Endothelial cell of umbilical vein (primary cell): ENCODE measurements at regions not wholly inside any gene's neighbourhood (a gene's known extent, or its start where the extent isn't known, plus 50 kb on each side); places are given as distances from the start of the nearest gene placed in this dataset.

Experiments used
- BruUV-seq: library from RNA; stranded (reverse); fragments of 400-500 nt; replicated peaks from 2 replicates; lab custom pipeline; 2021; lab: Mats Ljungman, UMichigan
- CTCF ChIA-PET: fragments of 300-600, 350-600 bp; sonication (Branson Sonifier 250); formaldehyde crosslinking; loops from one replicate; lab custom pipeline; 2021; ENCODE audit warnings: antibody characterized with exemption, inconsistent platforms; lab: Charles Lee
- POLR2A ChIA-PET: fragments of 300-600, 350-600 bp; sonication (Branson Sonifier 250); formaldehyde crosslinking; loops from one replicate; lab custom pipeline; 2021; ENCODE audit warnings: antibody characterized with exemption, inconsistent platforms; lab: Charles Lee
- DNase-seq: peaks from one replicate; pipeline ENCODE4 v3.0.0-alpha.2; 2011; ENCODE audit warnings: low read depth, low spot score
- FAIRE-seq: peaks from 2 replicates; lab custom pipeline; 2011; peaks lifted over from hg19 to GRCh38; lab: Jason Lieb, UNC
- H2AFZ ChIP-seq: 2 replicates; pipeline ENCODE4 v1.6.0; 2012; ENCODE audit warnings: low read depth, low read length, control low read depth, inconsistent platforms
- H3K27ac ChIP-seq: 2 replicates; pipeline ENCODE4 v1.5.1; 2011; ENCODE audit warnings: low read depth, mild to moderate bottlenecking, control low read depth, low read length, moderate library complexity; ENCODE audit not compliant: insufficient read depth
- H3K27me3 ChIP-seq, 2 experiments: 2 replicates each; pipeline versions ENCODE4 v1.6.0 to v1.6.1; 2011; ENCODE audit warnings: low read length in 2 of 2, mixed read lengths in 1 of 2; ENCODE audit not compliant: control insufficient read depth in 2 of 2, insufficient read depth in 2 of 2
- H3K36me3 ChIP-seq, 2 experiments: 2 replicates in 1 of 2; 3 replicates in 1 of 2; pipeline ENCODE4 v1.5.1; 2011; ENCODE audit warnings: low read length in 2 of 2, mild to moderate bottlenecking in 1 of 2, moderate library complexity in 1 of 2; ENCODE audit not compliant: control insufficient read depth in 2 of 2, insufficient read depth in 2 of 2; ENCODE audit errors: extremely low read depth in 1 of 2
- H3K4me1 ChIP-seq: 3 replicates; pipeline ENCODE4 v1.5.1; 2011; ENCODE audit warnings: mild to moderate bottlenecking, low read length; ENCODE audit not compliant: control insufficient read depth, insufficient read depth; ENCODE audit errors: extremely low read depth
- H3K4me2 ChIP-seq: 2 replicates; pipeline ENCODE4 v1.6.1; 2011; ENCODE audit warnings: low read length, control low read depth, mixed read lengths; ENCODE audit not compliant: insufficient read depth
- H3K4me3 ChIP-seq, 3 experiments: fragments of 200-600 bp in 1 of 3; sonication (generic), shearing (Covaris generic) in 1 of 3; replicated peaks in 1 of 3; 2 replicates each; pipeline ENCODE4 v1.5.1; 2011 to 2016; ENCODE audit warnings: control low read depth in 3 of 3, low read length in 3 of 3, mild to moderate bottlenecking in 2 of 3, inconsistent platforms in 1 of 3, low read depth in 1 of 3, moderate library complexity in 1 of 3; ENCODE audit not compliant: insufficient read depth in 1 of 3
- H3K79me2 ChIP-seq: 2 replicates; pipeline ENCODE4 v1.6.0; 2012; ENCODE audit warnings: low read length, inconsistent platforms; ENCODE audit not compliant: control insufficient read depth, insufficient read depth
- H3K9ac ChIP-seq: replicated peaks from 2 replicates; pipeline ENCODE3; 2011; ENCODE audit warnings: low read length, control low read depth; ENCODE audit not compliant: insufficient read depth; ENCODE audit errors: extremely low read depth
- H3K9me1 ChIP-seq: replicated peaks from 3 replicates; pipeline ENCODE4 v1.6.0; 2011; ENCODE audit warnings: mild to moderate bottlenecking, low read length; ENCODE audit not compliant: control insufficient read depth, insufficient read depth; ENCODE audit errors: extremely low read depth
- H3K9me3 ChIP-seq: replicated peaks from 2 replicates; pipeline ENCODE4 v1.5.1; 2012; ENCODE audit warnings: low read length, inconsistent platforms; ENCODE audit not compliant: control insufficient read depth, insufficient read depth
- H4K20me1 ChIP-seq: replicated peaks from 2 replicates; pipeline ENCODE3; 2011; ENCODE audit warnings: mild to moderate bottlenecking, low read length; ENCODE audit not compliant: control insufficient read depth, insufficient read depth; ENCODE audit errors: extremely low read depth
- CTCF ChIP-seq, 2 donors: IDR thresholded peaks; 1 replicate in 1 of 2; 2 replicates in 1 of 2; pipeline ENCODE4 v1.5.1; 2011; ENCODE audit warnings: low read length in 2 of 2, mild to moderate bottlenecking in 2 of 2, moderate library complexity in 2 of 2, control low read depth in 1 of 2, inconsistent platforms in 1 of 2, low read depth in 1 of 2; ENCODE audit not compliant: insufficient read depth in 1 of 2; ENCODE audit errors: extremely low read depth in 1 of 2
- EZH2 ChIP-seq: IDR thresholded peaks from 2 replicates; pipeline ENCODE4 v1.6.1; 2012; ENCODE audit warnings: borderline replicate concordance, low read depth, mild to moderate bottlenecking, moderate library complexity, low read length, inconsistent platforms; ENCODE audit not compliant: severe bottlenecking
- FOS ChIP-seq: IDR thresholded peaks from 2 replicates; pipeline ENCODE4 v1.6.1; 2011; ENCODE audit warnings: mild to moderate bottlenecking, low read length, moderate library complexity, borderline replicate concordance; ENCODE audit not compliant: insufficient read depth
- GATA2 ChIP-seq: IDR thresholded peaks from 2 replicates; pipeline ENCODE4 v1.7.0; 2011; ENCODE audit warnings: low read depth, mild to moderate bottlenecking, moderate library complexity, mixed read lengths, low read length; ENCODE audit not compliant: insufficient read length, insufficient read depth
- JUN ChIP-seq: IDR thresholded peaks from 2 replicates; pipeline ENCODE4 v1.6.1; 2011; ENCODE audit warnings: borderline replicate concordance, low read depth; ENCODE audit not compliant: insufficient read length, insufficient read depth
- MAX ChIP-seq: IDR thresholded peaks from 2 replicates; pipeline ENCODE4 v1.6.1; 2011; ENCODE audit not compliant: insufficient read depth, insufficient read length
- MYC ChIP-seq: IDR thresholded peaks from one replicate; pipeline ENCODE4 v1.6.1; 2011; ENCODE audit warnings: mild to moderate bottlenecking, low read depth, low read length
- POLR2A ChIP-seq: IDR thresholded peaks from 2 replicates; pipeline ENCODE4 v1.6.1; 2012; ENCODE audit warnings: low read depth, mild to moderate bottlenecking, control low read depth, low read length
- POLR2AphosphoS5 ChIP-seq: IDR thresholded peaks from 2 replicates; pipeline ENCODE4 v1.6.1; 2012; ENCODE audit warnings: low read depth, mild to moderate bottlenecking, control low read depth, low read length, moderate library complexity; ENCODE audit not compliant: insufficient read depth
- dilution Hi-C: fragments of 300-500 bp; cut with MboI; formaldehyde crosslinking; loops from one replicate; pipeline ENCODE4 v1.15.0; 2019; ENCODE audit warnings: low sequenced_read_pairs; ENCODE audit not compliant: extremely low pct_ligation_motif_present
- intact Hi-C: fragments of 100-400 bp; cut with micrococcal nuclease; formaldehyde crosslinking; loops from one replicate; pipeline ENCODE4 v1.10.0; 2022

GRCh38 chr20:22489626-22490286, 94.6 kb downstream of the FOXA2 start:
- FAIRE-seq, result no peak
- intact Hi-C loops, result loop anchor here (1.0 kb wide), 1 partner anchor 97 kb away; no protein-coding TSS in a partner anchor

More at GRCh38 chr20:22489626-22490286, 94.6 kb downstream of the FOXA2 start:
- Histone ChIP-seq H2AFZ (no peak overlapping the region), H3K4me3 (no peak overlapping the region), H3K79me2 (no peaks in the 10 kb centered on the region), H4K20me1 (no peaks in the 10 kb centered on the region), H3K9ac (no peak overlapping the region), H3K4me1 (no peaks in the 10 kb centered on the region), H3K27me3 (no peaks in the 10 kb centered on the region), H3K36me3 (no peaks in the 10 kb centered on the region), H3K4me2 (no peak overlapping the region), H3K9me1 (no peaks in the 10 kb centered on the region), H3K27ac (no peak overlapping the region), H3K9me3 (no peaks in the 10 kb centered on the region)
- DNase-seq, result no peak
- dilution Hi-C loops, result no loop called here
- CTCF ChIA-PET, result interaction anchor here (1.5 to 2.0 kb wide), 2 partner anchors 37 to 97 kb away, joined by 4 read pairs; no protein-coding TSS in a partner anchor
- TF ChIP-seq FOS (no peak), GATA2 (no peak), EZH2 (no peak), MYC (no peak), POLR2AphosphoS5 (no peak), JUN (no peak), CTCF (IDR thresholded peaks at IDR 0.05; ENCODE audit: extremely low read depth in 1 of 2, insufficient read depth in 1 of 2, low read depth in 1 of 2, low read length in 2 of 2) (no peak), POLR2A (no peak), MAX (no peak)
- BruUV-seq, result no TSS peak
- POLR2A ChIA-PET, result no interaction called here
